Neural cell (in vitro differentiated cells): ENCODE measurements at regions not wholly inside any gene's neighbourhood (a gene's known extent, or its start where the extent isn't known, plus 50 kb on each side); places are given as distances from the start of the nearest gene placed in this dataset.

ENCODE experiments used
- CTCF ChIP-seq: fragments of 450-650 bp; IDR thresholded peaks from 2 replicates; pipeline ENCODE4 v1.5.1; 2014; ENCODE audit warnings: antibody characterized with exemption, mild to moderate bottlenecking, moderate library complexity; ENCODE audit not compliant: poor library complexity, severe bottlenecking
- EP300 ChIP-seq: fragments of 450-650 bp; conservative IDR thresholded peaks from 2 replicates; pipeline ENCODE4 v1.6.1; 2014; ENCODE audit warnings: antibody characterized with exemption, mild to moderate bottlenecking, moderate library complexity; ENCODE audit not compliant: poor library complexity, severe bottlenecking
- POLR2AphosphoS5 ChIP-seq: IDR thresholded peaks from 2 replicates; pipeline ENCODE4 v1.6.1; 2012
- REST ChIP-seq: IDR thresholded peaks from 2 replicates; pipeline ENCODE4 v1.6.1; 2012; ENCODE audit warnings: borderline replicate concordance
- SMC3 ChIP-seq: fragments of 450-650 bp; conservative IDR thresholded peaks from 2 replicates; pipeline ENCODE4 v1.6.1; 2014; ENCODE audit warnings: antibody characterized with exemption, mild to moderate bottlenecking, moderate library complexity; ENCODE audit not compliant: poor library complexity

GRCh38 chr2:198991431-198991830, 466.3 kb downstream of the SATB2 start:
- no peak for TF ChIP-seq POLR2AphosphoS5
- TF ChIP-seq SMC3, result no peak
- no peak for TF ChIP-seq REST
- TF ChIP-seq CTCF, result no peak
- no peak for TF ChIP-seq EP300
